B cell (primary cell): ENCODE measurements at regions not wholly inside any gene's neighbourhood (a gene's known extent, or its start where the extent isn't known, plus 50 kb on each side); places are given as distances from the start of the nearest gene placed in this dataset.

Source experiments
- EZH2 ChIP-seq: IDR thresholded peaks from 2 replicates; pipeline ENCODE4 v1.6.1; 2012; ENCODE audit warnings: borderline replicate concordance, low read depth, mild to moderate bottlenecking, moderate library complexity, low read length; ENCODE audit not compliant: insufficient read depth, poor library complexity, severe bottlenecking
- TF ChIP-seq, protein P1 (sequence below): fragments of 200-600 bp; IDR thresholded peaks from one replicate; pipeline ENCODE4 v1.8.0; 2022; ENCODE audit warnings: antibody characterized with exemption, mild to moderate bottlenecking

- TF ChIP-seq, protein P1, sequence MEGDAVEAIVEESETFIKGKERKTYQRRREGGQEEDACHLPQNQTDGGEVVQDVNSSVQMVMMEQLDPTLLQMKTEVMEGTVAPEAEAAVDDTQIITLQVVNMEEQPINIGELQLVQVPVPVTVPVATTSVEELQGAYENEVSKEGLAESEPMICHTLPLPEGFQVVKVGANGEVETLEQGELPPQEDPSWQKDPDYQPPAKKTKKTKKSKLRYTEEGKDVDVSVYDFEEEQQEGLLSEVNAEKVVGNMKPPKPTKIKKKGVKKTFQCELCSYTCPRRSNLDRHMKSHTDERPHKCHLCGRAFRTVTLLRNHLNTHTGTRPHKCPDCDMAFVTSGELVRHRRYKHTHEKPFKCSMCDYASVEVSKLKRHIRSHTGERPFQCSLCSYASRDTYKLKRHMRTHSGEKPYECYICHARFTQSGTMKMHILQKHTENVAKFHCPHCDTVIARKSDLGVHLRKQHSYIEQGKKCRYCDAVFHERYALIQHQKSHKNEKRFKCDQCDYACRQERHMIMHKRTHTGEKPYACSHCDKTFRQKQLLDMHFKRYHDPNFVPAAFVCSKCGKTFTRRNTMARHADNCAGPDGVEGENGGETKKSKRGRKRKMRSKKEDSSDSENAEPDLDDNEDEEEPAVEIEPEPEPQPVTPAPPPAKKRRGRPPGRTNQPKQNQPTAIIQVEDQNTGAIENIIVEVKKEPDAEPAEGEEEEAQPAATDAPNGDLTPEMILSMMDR: no peak
- no peak for TF ChIP-seq EZH2
Measured at GRCh38 chr18:5728531-5728930, 166.8 kb downstream of the TMEM200C start.
